ENCODE measurements at regions not wholly inside any gene's neighbourhood (a gene's known extent, or its start where the extent isn't known, plus 50 kb on each side); places are given as distances from the start of the nearest gene placed in this dataset.

- TF ChIP-seq REST (IDR thresholded peaks at IDR 0.05; ENCODE audit: low read depth) (no peak), EZH2 (IDR thresholded peaks at IDR 0.05) (no peak), POLR2A (IDR thresholded peaks at IDR 0.05; ENCODE audit: borderline replicate concordance, extremely low read depth, insufficient read depth, insufficient read length) (no peak), CEBPB (IDR thresholded peaks at IDR 0.05; ENCODE audit: low read depth) (no peak), RAD21 (IDR thresholded peaks at IDR 0.05; ENCODE audit: low read depth) (no peak), SIN3A (IDR thresholded peaks at IDR 0.05; ENCODE audit: low read depth) (no peak), EZH2phosphoT487 (IDR thresholded peaks at IDR 0.05; ENCODE audit: borderline replicate concordance) (no peak), EGR1 (IDR thresholded peaks at IDR 0.05; ENCODE audit: low read depth) (no peak), JUND (IDR thresholded peaks at IDR 0.05) (no peak), MAX (IDR thresholded peaks at IDR 0.05) (no peak), CBX3 (IDR thresholded peaks at IDR 0.05; ENCODE audit: low read depth) (no peak), ZBTB33 (IDR thresholded peaks at IDR 0.05; ENCODE audit: extremely low read depth, insufficient replicate concordance, low read length) (no peak), ZFX (IDR thresholded peaks at IDR 0.05) (no peak)
Observed at GRCh38 chr2:8078705-8079104, 603.2 kb upstream of the ID2 start (continued).
